Mesendoderm (in vitro differentiated cells): ENCODE measurements at regions not wholly inside any gene's neighbourhood (a gene's known extent, or its start where the extent isn't known, plus 50 kb on each side); places are given as distances from the start of the nearest gene placed in this dataset.

Experiments used
- DNase-seq: peaks from one replicate; pipeline ENCODE4 v3.0.0; 2013
- H2AK5ac ChIP-seq: 2 replicates; pipeline ENCODE4 v1.6.1; 2013; ENCODE audit warnings: low read length, inconsistent platforms
- H2BK120ac ChIP-seq: 2 replicates; pipeline ENCODE4 v1.6.1; 2013; ENCODE audit warnings: low read depth, mild to moderate bottlenecking, low read length, moderate library complexity, mixed read lengths
- H2BK15ac ChIP-seq: replicated peaks from 2 replicates; pipeline ENCODE4 v1.6.1; 2013; ENCODE audit warnings: low read depth, mild to moderate bottlenecking, moderate library complexity
- H2BK5ac ChIP-seq: 2 replicates; pipeline ENCODE4 v1.6.1; 2013; ENCODE audit warnings: low read length, inconsistent platforms
- H3K18ac ChIP-seq: 2 replicates; pipeline ENCODE4 v1.6.1; 2013; ENCODE audit warnings: mild to moderate bottlenecking, low read length, mixed read lengths
- H3K23ac ChIP-seq: one replicate; pipeline ENCODE4 v1.6.1; 2013; ENCODE audit warnings: low read length
- H3K27ac ChIP-seq: 2 replicates; pipeline ENCODE4 v1.5.1; 2013; ENCODE audit warnings: low read depth, mild to moderate bottlenecking, inconsistent platforms, low read length, moderate library complexity
- H3K27me3 ChIP-seq: 2 replicates; pipeline ENCODE4 v1.6.1; 2013; ENCODE audit warnings: low read length, control low read depth, mild to moderate bottlenecking, inconsistent platforms; ENCODE audit not compliant: insufficient read depth, poor library complexity
- H3K36me3 ChIP-seq: 2 replicates; pipeline ENCODE4 v1.6.1; 2013; ENCODE audit warnings: low read length, inconsistent platforms; ENCODE audit not compliant: control insufficient read depth, insufficient read depth
- H3K4ac ChIP-seq: one replicate; pipeline ENCODE4 v1.6.1; 2013; ENCODE audit warnings: low read depth, mild to moderate bottlenecking, low read length, moderate library complexity
- H3K4me1 ChIP-seq: 2 replicates; pipeline ENCODE4 v1.6.1; 2013; ENCODE audit warnings: low read depth, low read length, inconsistent platforms; ENCODE audit not compliant: control insufficient read depth
- H3K4me2 ChIP-seq: 2 replicates; pipeline ENCODE4 v1.6.1; 2013; ENCODE audit warnings: low read length
- H3K4me3 ChIP-seq: 2 replicates; pipeline ENCODE4 v1.5.1; 2013; ENCODE audit warnings: mild to moderate bottlenecking, low read length
- H3K56ac ChIP-seq: one replicate; pipeline ENCODE4 v1.6.1; 2013; ENCODE audit warnings: low read length
- H3K79me1 ChIP-seq: 2 replicates; pipeline ENCODE4 v1.6.1; 2013; ENCODE audit warnings: low read length, inconsistent platforms
- H3K79me2 ChIP-seq: 2 replicates; pipeline ENCODE4 v1.6.1; 2013; ENCODE audit warnings: mild to moderate bottlenecking, low read length; ENCODE audit not compliant: control insufficient read depth, insufficient read depth
- H3K9ac ChIP-seq: 2 replicates; pipeline ENCODE4 v1.6.1; 2013; ENCODE audit warnings: low read length, inconsistent platforms
- H4K5ac ChIP-seq: one replicate; pipeline ENCODE4 v1.6.1; 2013; ENCODE audit warnings: low read length
- H4K8ac ChIP-seq: one replicate; pipeline ENCODE4 v1.6.1; 2013; ENCODE audit warnings: low read depth, mild to moderate bottlenecking, control low read depth, low read length, moderate library complexity
- WGBS: extraction: QIAGEN DNeasy Blood & Tissue Kit; methylation state at CpG from one replicate; pipeline ENCODE4 v1.1.7; 2013; ENCODE audit warnings: low lambda C conversion rate, missing lambda C conversion rate; ENCODE audit not compliant: insufficient coverage; ENCODE audit errors: extremely low coverage; 5-methylcytosine and 5-hydroxymethylcytosine counted together

DNA sequence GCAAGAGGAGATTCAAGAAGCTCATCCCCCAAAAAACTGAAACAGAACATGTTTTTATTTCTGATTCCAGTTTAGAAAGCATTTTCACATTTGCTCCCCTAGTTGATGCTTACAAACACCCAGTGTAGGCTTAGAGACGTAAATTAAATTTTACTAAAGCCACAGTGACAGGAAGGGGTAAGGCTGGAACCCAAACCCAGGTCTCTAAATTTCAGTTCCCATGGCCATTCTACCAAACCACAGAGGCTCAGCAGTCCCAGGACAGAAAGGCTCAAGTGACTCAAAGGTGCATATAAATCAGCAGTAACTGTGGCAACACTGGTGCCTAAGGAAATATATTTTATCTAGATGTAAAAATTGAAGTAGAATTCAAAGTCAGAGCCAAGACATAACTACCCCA is 128.7 kb downstream of the CEP120 start:
- Histone ChIP-seq H3K18ac (no peak overlapping the region), H3K27ac (no peak overlapping the region), H2BK120ac (no peak overlapping the region), H3K4ac (no peak overlapping the region), H3K9ac (no peak overlapping the region), H3K79me2 (no peaks in the 10 kb centered on the region), H3K4me3 (no peak overlapping the region), H4K5ac (no peak overlapping the region), H3K4me2 (no peak overlapping the region), H3K56ac (no peak overlapping the region), H3K27me3 (no peaks in the 10 kb centered on the region), H3K23ac (no peak overlapping the region), H2AK5ac (no peak overlapping the region), H2BK5ac (no peak overlapping the region), H3K79me1 (no peaks in the 10 kb centered on the region), H3K4me1 (no peaks in the 10 kb centered on the region), H4K8ac (no peak overlapping the region), H3K36me3 (no peaks in the 10 kb centered on the region), H2BK15ac (no peak overlapping the region)
- whole genome bisulfite sequencing = no CpG with 5 or more reads among the region's 1 CpG
- DNase-seq = no peak

DNA sequence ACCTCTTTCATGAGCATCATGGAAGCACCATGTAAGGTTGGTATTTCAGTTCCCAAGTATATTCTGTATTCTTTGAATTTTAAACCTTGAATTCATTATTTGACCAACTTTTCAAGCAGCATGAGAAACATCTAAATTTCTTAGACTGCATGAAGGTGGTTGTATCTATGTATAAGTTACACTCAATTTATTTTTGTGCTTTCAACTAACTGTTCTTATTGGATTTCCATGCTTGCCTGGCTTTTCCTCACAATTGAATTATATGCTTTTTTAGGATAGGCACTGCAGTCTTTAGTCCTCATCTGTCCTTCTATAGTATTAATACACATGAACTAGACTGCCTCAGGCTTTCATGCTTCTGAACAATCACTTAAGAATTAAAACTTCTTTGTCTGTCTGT is 134.0 kb downstream of the CEP120 start:
- H3K27me3 ChIP-seq = no peaks in the 10 kb centered on the region
- no peak overlapping the region for H2BK5ac ChIP-seq
- no peak overlapping the region for H3K9ac ChIP-seq
- no peak overlapping the region for H4K5ac ChIP-seq
- no peak overlapping the region for H4K8ac ChIP-seq
- H3K27ac ChIP-seq = no peak overlapping the region
- H3K4me3 ChIP-seq = no peak overlapping the region
- no peak overlapping the region for H3K56ac ChIP-seq
- no peaks in the 10 kb centered on the region for H3K4me1 ChIP-seq
- no peak overlapping the region for H3K23ac ChIP-seq
- H3K79me1 ChIP-seq = no peaks in the 10 kb centered on the region
- no peak overlapping the region for H3K18ac ChIP-seq
- no peak overlapping the region for H2BK15ac ChIP-seq
- H3K4me2 ChIP-seq = no peak overlapping the region
- no peak overlapping the region for H2AK5ac ChIP-seq
- no peaks in the 10 kb centered on the region for H3K79me2 ChIP-seq
- H3K4ac ChIP-seq = no peak overlapping the region
- DNase-seq = no peak
- no peak overlapping the region for H2BK120ac ChIP-seq
- no peaks in the 10 kb centered on the region for H3K36me3 ChIP-seq

DNA sequence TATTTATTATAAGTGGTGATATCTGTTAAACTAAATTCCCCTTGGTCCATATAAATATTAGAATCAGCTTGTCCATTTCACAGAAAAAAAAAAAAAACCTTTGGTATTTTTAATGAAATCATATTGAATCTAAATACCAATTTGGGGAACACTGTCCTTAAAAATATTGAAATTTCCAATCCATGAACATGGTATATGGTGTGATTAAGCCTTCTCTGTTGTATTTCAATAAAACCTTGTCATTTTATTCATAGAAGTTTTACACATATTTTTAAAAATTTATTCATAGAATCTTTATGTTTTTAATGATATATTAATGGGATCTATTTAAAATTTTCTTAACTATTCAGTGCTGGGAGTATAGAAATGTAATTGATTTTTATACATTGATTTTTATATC is 135.3 kb downstream of the CEP120 start:
- Histone ChIP-seq H3K56ac (no peak overlapping the region), H2AK5ac (no peak overlapping the region), H3K18ac (no peak overlapping the region), H4K5ac (no peak overlapping the region), H3K27ac (no peak overlapping the region), H3K4me3 (no peak overlapping the region), H4K8ac (no peak overlapping the region), H2BK120ac (no peak overlapping the region), H3K79me1 (no peaks in the 10 kb centered on the region), H2BK5ac (no peak overlapping the region), H3K4ac (no peak overlapping the region), H3K27me3 (no peaks in the 10 kb centered on the region), H3K4me1 (no peaks in the 10 kb centered on the region), H3K79me2 (no peaks in the 10 kb centered on the region), H3K23ac (no peak overlapping the region), H2BK15ac (no peak overlapping the region), H3K9ac (no peak overlapping the region), H3K4me2 (no peak overlapping the region), H3K36me3 (no peaks in the 10 kb centered on the region)
- DNase-seq = no peak

DNA sequence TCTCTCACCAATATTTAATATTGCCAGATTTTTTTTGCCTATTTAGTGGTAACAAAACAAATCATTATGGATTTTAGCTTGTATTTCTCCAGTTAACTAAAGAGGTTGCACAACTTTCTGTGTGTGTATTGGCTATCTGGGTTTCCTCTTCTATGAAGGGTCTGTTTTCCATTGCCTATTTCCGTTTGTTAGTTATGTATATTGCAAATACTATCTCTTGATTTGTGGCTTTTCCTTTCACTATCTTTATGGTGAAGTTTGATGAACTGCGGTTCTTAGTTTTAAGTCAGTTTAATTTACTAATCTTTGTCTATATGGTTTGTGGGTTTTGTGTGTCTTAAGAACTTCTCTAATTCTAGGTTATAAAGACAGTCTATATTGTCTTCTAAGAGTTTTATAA is 136.3 kb downstream of the CEP120 start:
- WGBS = no CpG with 5 or more reads among the region's 2 CpGs
- no peak overlapping the region for H2BK5ac ChIP-seq
- no peak overlapping the region for H3K9ac ChIP-seq
- H2AK5ac ChIP-seq = no peak overlapping the region
- no peak overlapping the region for H3K4me2 ChIP-seq
- H3K18ac ChIP-seq = no peak overlapping the region
- no peak overlapping the region for H2BK120ac ChIP-seq
- H3K36me3 ChIP-seq = no peaks in the 10 kb centered on the region
- no peak for DNase-seq
- no peaks in the 10 kb centered on the region for H3K79me2 ChIP-seq
- H3K79me1 ChIP-seq = no peaks in the 10 kb centered on the region
- H3K23ac ChIP-seq = no peak overlapping the region
- H3K27ac ChIP-seq = no peak overlapping the region
- no peak overlapping the region for H3K4me3 ChIP-seq
- H4K8ac ChIP-seq = no peak overlapping the region
- no peak overlapping the region for H3K4ac ChIP-seq
- no peak overlapping the region for H3K56ac ChIP-seq
- no peaks in the 10 kb centered on the region for H3K4me1 ChIP-seq
- H2BK15ac ChIP-seq = no peak overlapping the region
- no peak overlapping the region for H4K5ac ChIP-seq
- H3K27me3 ChIP-seq = no peaks in the 10 kb centered on the region

DNA sequence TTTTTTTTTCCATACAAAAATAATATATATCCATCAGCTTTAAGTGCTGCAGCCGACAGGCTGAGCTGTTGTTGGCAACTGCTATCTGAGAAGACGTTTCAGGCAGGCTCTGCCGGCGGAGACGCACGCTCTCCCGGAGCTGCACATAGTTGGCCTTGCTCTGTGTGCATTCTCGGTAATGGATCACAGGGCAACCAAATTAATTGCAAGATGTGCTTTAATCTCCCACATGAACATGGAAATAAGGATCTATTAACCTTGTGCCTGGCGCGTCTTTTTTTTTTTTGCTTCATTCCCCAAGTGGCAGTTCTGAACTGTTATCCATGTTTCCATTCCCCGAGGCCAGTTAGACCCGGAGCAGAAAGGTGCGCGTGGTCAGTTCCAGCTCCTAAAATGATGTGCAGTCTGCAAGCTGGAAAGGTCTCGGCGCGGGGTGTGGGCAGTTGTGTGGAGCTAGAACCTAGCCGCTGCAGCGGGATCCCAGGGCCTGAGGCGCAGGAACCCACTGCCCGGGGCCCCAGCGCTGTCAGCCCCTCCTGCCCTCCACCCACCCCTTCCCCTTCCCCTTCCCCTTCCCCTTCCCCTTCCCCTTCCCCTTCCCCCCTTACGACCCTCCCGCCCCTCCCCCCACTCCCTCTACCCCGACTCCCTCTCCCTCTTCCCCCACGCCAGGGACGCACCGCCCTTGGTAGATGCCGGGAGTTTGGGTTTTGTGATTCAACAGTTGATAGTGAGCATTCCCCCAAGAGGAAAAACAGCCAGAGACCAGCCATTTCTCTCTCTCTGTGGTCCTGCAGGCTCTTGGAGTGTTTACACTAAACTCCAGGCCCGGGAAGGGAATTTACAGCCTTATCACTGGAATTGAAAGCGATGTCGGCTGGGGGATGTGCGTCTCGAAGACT is 137.8 kb downstream of the CEP120 start:
- peak overlapping the region; percentile 59 for H3K9ac ChIP-seq
- no peak overlapping the region for H4K5ac ChIP-seq
- peak overlapping the region; percentile 3 for H4K8ac ChIP-seq
- no CpG with 5 or more reads among the region's 34 CpGs for WGBS
- no peak overlapping the region for H2BK5ac ChIP-seq
- H3K4me3 ChIP-seq = peak overlapping the region; percentile 52
- H3K23ac ChIP-seq = no peak overlapping the region
- H3K79me2 ChIP-seq = no peaks in the 10 kb centered on the region
- DNase-seq = peak; percentile 82
- peak overlapping the region; percentile 23 for H2BK15ac ChIP-seq
- H3K4ac ChIP-seq = no peak overlapping the region
- peak overlapping the region; percentile 56 for H3K4me2 ChIP-seq
- H2BK120ac ChIP-seq = peak overlapping the region; percentile 64
- H3K56ac ChIP-seq = peak overlapping the region; percentile 75
- H3K4me1 ChIP-seq = no peaks in the 10 kb centered on the region
- H3K79me1 ChIP-seq = no peaks in the 10 kb centered on the region
- no peaks in the 10 kb centered on the region for H3K36me3 ChIP-seq
- no peak overlapping the region for H2AK5ac ChIP-seq
- no peak overlapping the region for H3K27ac ChIP-seq
- H3K18ac ChIP-seq = peak overlapping the region; percentile 18
- no peaks in the 10 kb centered on the region for H3K27me3 ChIP-seq

DNA sequence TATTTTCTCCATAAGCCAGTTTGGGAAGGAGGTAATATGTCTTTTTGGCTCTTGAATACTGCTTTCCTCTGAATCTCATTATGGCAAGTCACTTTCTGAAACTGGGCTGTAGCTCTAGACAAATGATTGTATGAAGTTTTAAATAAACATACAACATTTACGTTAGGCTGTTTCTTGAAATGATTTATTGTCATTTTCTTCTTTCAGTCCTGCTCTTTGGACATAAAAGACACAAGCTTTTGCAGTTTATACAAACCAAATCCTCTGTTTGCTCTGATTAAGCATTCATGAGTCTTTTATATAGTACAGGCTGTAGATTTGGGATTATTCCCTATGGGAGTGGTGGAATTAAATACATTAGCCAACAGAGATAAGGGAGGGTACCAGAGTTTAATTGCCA is 139.7 kb downstream of the CEP120 start:
- Histone ChIP-seq H3K27ac (no peak overlapping the region), H3K23ac (no peak overlapping the region), H3K56ac (no peak overlapping the region), H3K4me2 (no peak overlapping the region), H3K27me3 (no peaks in the 10 kb centered on the region), H3K18ac (no peak overlapping the region), H3K79me1 (no peaks in the 10 kb centered on the region), H3K79me2 (no peaks in the 10 kb centered on the region), H3K36me3 (no peaks in the 10 kb centered on the region), H4K5ac (no peak overlapping the region), H3K4me3 (no peak overlapping the region), H3K4me1 (no peaks in the 10 kb centered on the region), H2BK15ac (no peak overlapping the region), H2BK5ac (no peak overlapping the region), H3K4ac (no peak overlapping the region), H2AK5ac (no peak overlapping the region), H4K8ac (no peak overlapping the region), H2BK120ac (no peak overlapping the region), H3K9ac (no peak overlapping the region)
- no CpG with 5 or more reads among the region's 1 CpG for WGBS
- no peak for DNase-seq
